ENCODE measurements at regions not wholly inside any gene's neighbourhood (a gene's known extent, or its start where the extent isn't known, plus 50 kb on each side); places are given as distances from the start of the nearest gene placed in this dataset.

DNA sequence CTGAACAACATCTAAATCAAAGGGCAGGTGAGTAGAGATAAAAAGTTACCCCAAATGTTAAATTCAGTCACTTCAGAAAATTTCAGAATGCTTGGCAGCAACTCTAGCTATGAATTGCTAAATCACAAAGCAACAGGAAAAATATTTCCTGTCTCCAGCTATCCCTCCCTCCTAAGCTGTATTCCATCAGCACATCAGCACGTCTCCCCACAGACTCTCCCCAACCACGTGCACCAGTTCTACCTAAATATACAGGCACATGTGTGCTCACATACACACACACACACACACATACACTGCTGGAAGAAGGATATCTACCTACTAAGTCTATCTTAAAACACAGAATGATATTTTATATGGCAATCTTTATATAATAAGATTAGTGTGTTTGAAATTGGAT, 177.1 kb upstream of the ARHGEF26 start:
- TF ChIP-seq POLR2A (IDR thresholded peaks at IDR 0.05), result no peak
- TF ChIP-seq, protein P1, sequence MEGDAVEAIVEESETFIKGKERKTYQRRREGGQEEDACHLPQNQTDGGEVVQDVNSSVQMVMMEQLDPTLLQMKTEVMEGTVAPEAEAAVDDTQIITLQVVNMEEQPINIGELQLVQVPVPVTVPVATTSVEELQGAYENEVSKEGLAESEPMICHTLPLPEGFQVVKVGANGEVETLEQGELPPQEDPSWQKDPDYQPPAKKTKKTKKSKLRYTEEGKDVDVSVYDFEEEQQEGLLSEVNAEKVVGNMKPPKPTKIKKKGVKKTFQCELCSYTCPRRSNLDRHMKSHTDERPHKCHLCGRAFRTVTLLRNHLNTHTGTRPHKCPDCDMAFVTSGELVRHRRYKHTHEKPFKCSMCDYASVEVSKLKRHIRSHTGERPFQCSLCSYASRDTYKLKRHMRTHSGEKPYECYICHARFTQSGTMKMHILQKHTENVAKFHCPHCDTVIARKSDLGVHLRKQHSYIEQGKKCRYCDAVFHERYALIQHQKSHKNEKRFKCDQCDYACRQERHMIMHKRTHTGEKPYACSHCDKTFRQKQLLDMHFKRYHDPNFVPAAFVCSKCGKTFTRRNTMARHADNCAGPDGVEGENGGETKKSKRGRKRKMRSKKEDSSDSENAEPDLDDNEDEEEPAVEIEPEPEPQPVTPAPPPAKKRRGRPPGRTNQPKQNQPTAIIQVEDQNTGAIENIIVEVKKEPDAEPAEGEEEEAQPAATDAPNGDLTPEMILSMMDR (IDR thresholded peaks at IDR 0.05 in 8 of 11, conservative IDR thresholded peaks at IDR 0.05 in 3 of 11), result no peak

All from spleen (tissue), 7 donors.